ENCODE measurements at regions not wholly inside any gene's neighbourhood (a gene's known extent, or its start where the extent isn't known, plus 50 kb on each side); places are given as distances from the start of the nearest gene placed in this dataset.

DNA sequence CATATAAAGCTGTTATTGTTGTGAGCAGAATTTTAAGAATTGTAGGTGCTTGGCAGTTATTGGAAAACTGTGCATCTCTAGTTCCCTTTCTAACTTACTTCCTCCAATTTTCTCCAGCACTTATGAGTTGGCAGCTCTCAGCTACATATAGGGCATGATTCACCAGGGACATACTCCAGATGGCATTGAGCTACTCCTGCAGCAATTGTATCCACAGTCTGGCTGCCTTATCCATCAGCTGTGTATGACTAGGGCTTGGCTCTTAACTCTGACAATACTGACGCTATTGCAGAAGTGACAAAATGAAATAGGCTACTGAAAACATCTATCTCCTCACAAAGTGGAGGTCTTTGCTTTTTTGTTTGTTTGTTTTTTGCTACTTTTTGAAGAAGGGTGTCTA lies 276.7 kb downstream of the POU4F1 start:
- TF ChIP-seq, protein P1, sequence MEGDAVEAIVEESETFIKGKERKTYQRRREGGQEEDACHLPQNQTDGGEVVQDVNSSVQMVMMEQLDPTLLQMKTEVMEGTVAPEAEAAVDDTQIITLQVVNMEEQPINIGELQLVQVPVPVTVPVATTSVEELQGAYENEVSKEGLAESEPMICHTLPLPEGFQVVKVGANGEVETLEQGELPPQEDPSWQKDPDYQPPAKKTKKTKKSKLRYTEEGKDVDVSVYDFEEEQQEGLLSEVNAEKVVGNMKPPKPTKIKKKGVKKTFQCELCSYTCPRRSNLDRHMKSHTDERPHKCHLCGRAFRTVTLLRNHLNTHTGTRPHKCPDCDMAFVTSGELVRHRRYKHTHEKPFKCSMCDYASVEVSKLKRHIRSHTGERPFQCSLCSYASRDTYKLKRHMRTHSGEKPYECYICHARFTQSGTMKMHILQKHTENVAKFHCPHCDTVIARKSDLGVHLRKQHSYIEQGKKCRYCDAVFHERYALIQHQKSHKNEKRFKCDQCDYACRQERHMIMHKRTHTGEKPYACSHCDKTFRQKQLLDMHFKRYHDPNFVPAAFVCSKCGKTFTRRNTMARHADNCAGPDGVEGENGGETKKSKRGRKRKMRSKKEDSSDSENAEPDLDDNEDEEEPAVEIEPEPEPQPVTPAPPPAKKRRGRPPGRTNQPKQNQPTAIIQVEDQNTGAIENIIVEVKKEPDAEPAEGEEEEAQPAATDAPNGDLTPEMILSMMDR (conservative IDR thresholded peaks at IDR 0.05; ENCODE audit: low read depth in 2 of 2): no peak
- no peak for TF ChIP-seq EZH2 (IDR thresholded peaks at IDR 0.05; ENCODE audit: low read depth, unreplicated experiment)
- TF ChIP-seq POLR2AphosphoS5 (IDR thresholded peaks at IDR 0.05; ENCODE audit: low read depth): no peak
- TF ChIP-seq JUNB (IDR thresholded peaks at IDR 0.05; ENCODE audit: unreplicated experiment): no peak
- no peak for TF ChIP-seq ZNF114 (CRISPR knock-in tag; IDR thresholded peaks at IDR 0.05)
- no peak for TF ChIP-seq EZH2phosphoT487 (IDR thresholded peaks at IDR 0.05; ENCODE audit: unreplicated experiment)

Measured in GM23338 (cell line).